Body of pancreas (tissue), 4 donors: ENCODE measurements at regions not wholly inside any gene's neighbourhood (a gene's known extent, or its start where the extent isn't known, plus 50 kb on each side); places are given as distances from the start of the nearest gene placed in this dataset.

Experiments
- ATAC-seq: fragments of 150-250 bp; one replicate; pipeline ENCODE4 v1.9.1; 2016
- DNase-seq, 4 donors: peaks; one replicate each; pipeline ENCODE4 v3.0.0-alpha.2; 2019
- H3K27ac ChIP-seq, 4 donors: fragments of 200-600 bp; sonication (generic); 1 replicate in 3 of 4; 2 replicates in 1 of 4; pipeline versions ENCODE4 v1.5.1 to v1.6.1; 2016 to 2019; ENCODE audit warnings: mild to moderate bottlenecking in 1 of 4, mixed read lengths in 1 of 4, moderate library complexity in 1 of 4
- H3K27me3 ChIP-seq, 2 donors: fragments of 200-600 bp; sonication (generic); one replicate each; pipeline ENCODE4 v1.6.0; 2016; ENCODE audit warnings: mild to moderate bottlenecking in 1 of 2
- H3K36me3 ChIP-seq, 2 donors: fragments of 200-600 bp; sonication (generic); replicated peaks in 1 of 2; 2 replicates each; pipeline ENCODE4 v1.5.1; 2016; ENCODE audit warnings: low read depth in 2 of 2; ENCODE audit not compliant: insufficient read depth in 1 of 2
- H3K4me1 ChIP-seq: fragments of 200-600 bp; sonication (generic); one replicate; pipeline ENCODE4 v1.6.0; 2016
- H3K4me3 ChIP-seq, 2 donors: fragments of 200-600 bp; sonication (generic); 1 replicate in 1 of 2; 2 replicates in 1 of 2; pipeline ENCODE4 v1.5.1; 2016 to 2019
- H3K9me3 ChIP-seq, 3 donors: fragments of 200-600 bp; sonication (generic); 1 replicate in 2 of 3; 2 replicates in 1 of 3; pipeline ENCODE4 v1.5.1; 2016
- CTCF ChIP-seq, 7 experiments: fragments of 450-650 bp in 4 of 7; fragments of 200-600 bp in 3 of 7; sonication (generic) in 3 of 7; IDR thresholded peaks; one replicate each; pipeline ENCODE4 v1.5.1; 2016 to 2019; ENCODE audit warnings: antibody characterized with exemption in 7 of 7
- POLR2A ChIP-seq, 3 donors: fragments of 450-650 bp; IDR thresholded peaks; one replicate each; pipeline ENCODE4 v1.6.1; 2016; ENCODE audit warnings: antibody characterized with exemption in 3 of 3, mild to moderate bottlenecking in 2 of 3
- WGBS, 2 donors: methylation state at CpG; one replicate each; pipeline ENCODE4 v1.1.5; 2017; 5-methylcytosine and 5-hydroxymethylcytosine counted together
- intact Hi-C: fragments of 100-400 bp; cut with DNase I; formaldehyde crosslinking; loops from one replicate; pipeline ENCODE4 v1.15.1; 2023

DNA sequence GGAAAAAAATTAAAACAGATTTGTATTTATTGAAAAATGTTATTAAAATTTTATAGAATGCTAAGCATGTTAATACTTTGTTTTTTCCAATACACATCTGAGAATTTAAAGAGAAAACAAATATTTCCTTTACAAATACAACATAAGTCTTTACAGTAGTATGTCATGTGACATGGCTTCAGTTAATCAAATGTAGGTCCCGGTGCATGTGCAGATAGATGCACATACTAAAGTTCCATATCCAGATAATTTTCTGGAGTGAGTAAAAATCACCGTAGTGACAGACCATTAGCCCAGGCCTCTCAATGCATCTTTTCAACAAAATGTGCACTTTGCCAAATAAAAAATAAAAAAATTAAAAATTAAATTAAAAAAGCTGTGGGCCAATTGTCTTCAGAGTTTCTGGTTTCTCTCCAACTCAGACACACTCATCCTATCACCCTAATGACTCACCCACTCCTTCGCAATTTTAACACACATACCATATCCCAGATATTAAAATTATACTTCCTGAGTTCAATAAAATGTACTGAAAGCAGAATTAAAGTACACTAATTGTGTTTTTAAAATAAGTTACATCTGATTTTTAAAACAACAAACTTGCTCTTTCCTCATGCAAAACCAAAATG lies 508.1 kb downstream of the NR2F1-AS1 start:
- Histone ChIP-seq H3K27me3 (no peaks in the 10 kb centered on the region), H3K4me1 (no peaks in the 10 kb centered on the region), H3K4me3 (no peak overlapping the region), H3K9me3 (no peaks in the 10 kb centered on the region), H3K36me3 (no peaks in the 10 kb centered on the region), H3K27ac (no peak overlapping the region)
- intact Hi-C loops: no loop called here
- TF ChIP-seq CTCF (IDR thresholded peaks at IDR 0.05): no peak
- TF ChIP-seq POLR2A (IDR thresholded peaks at IDR 0.05): no peak
- DNase-seq (no peak), ATAC-seq (no peak)
- 77 to 86% methylated on average over 3 of the region's 3 CpGs for WGBS, 2 donors

- ATAC-seq (no peak), DNase-seq (no peak)
- Histone ChIP-seq H3K4me1 (no peaks in the 10 kb centered on the region), H3K4me3 (no peak overlapping the region), H3K27me3 (no peaks in the 10 kb centered on the region), H3K36me3 (no peaks in the 10 kb centered on the region), H3K9me3 (no peaks in the 10 kb centered on the region), H3K27ac (no peak overlapping the region)
- 58 to 61% methylated on average over 1 of the region's 1 CpG for WGBS, 2 donors
- intact Hi-C loops: no loop called here
- TF ChIP-seq POLR2A (IDR thresholded peaks at IDR 0.05) (no peak), CTCF (IDR thresholded peaks at IDR 0.05) (no peak)
Observed at GRCh38 chr5:93071710-93072109, 509.3 kb downstream of the NR2F1-AS1 start.

GRCh38 chr5:93070938-93071337 lies 510.1 kb downstream of the NR2F1-AS1 start:
- H3K36me3 ChIP-seq: no peaks in the 10 kb centered on the region
- intact Hi-C loops: no loop called here
- H3K27me3 ChIP-seq: no peaks in the 10 kb centered on the region
- 51 to 54% methylated on average over 6 of the region's 6 CpGs for WGBS, 2 donors
- no peak overlapping the region for H3K4me3 ChIP-seq
- H3K9me3 ChIP-seq: no peaks in the 10 kb centered on the region
- no peak for ATAC-seq
- TF ChIP-seq CTCF (IDR thresholded peaks at IDR 0.05) (no peak), POLR2A (IDR thresholded peaks at IDR 0.05) (no peak)
- H3K27ac ChIP-seq: no peak overlapping the region
- no peaks in the 10 kb centered on the region for H3K4me1 ChIP-seq
- no peak for DNase-seq

DNA sequence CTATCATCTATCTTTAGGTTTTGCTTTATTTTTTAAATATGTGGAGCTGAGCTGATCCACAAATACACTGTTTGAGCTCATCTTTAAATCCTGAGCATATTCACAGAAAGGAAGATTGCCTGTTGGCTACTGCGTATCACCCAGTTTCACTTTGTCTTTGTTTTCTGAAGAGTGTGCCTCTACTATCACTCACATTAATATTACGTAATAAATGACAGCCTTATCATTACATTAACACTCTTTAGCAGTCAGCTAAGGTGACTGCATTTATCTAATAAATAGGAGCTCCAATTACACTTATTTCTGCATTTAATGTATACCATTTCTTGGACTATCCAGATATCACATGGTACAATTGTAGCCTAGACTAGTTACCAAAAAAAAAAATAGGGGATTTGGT lies 511.7 kb downstream of the NR2F1-AS1 start:
- Histone ChIP-seq H3K4me1 (no peaks in the 10 kb centered on the region), H3K27me3 (no peaks in the 10 kb centered on the region), H3K27ac (no peak overlapping the region), H3K36me3 (no peaks in the 10 kb centered on the region), H3K4me3 (no peak overlapping the region), H3K9me3 (no peaks in the 10 kb centered on the region)
- 56 to 75% methylated on average over 2 of the region's 2 CpGs for WGBS, 2 donors
- ATAC-seq: no peak
- no peak for TF ChIP-seq CTCF (IDR thresholded peaks at IDR 0.05)
- no peak for TF ChIP-seq POLR2A (IDR thresholded peaks at IDR 0.05)
- intact Hi-C loops: no loop called here
- no peak for DNase-seq

GRCh38 chr5:93062548-93062947 lies 518.5 kb downstream of the NR2F1-AS1 start:
- WGBS, 2 donors: 86 to 91% methylated on average over 1 of the region's 1 CpG
- intact Hi-C loops: no loop called here
- Histone ChIP-seq H3K4me3 (no peak overlapping the region), H3K4me1 (no peaks in the 10 kb centered on the region), H3K9me3 (no peaks in the 10 kb centered on the region), H3K27ac (no peak overlapping the region), H3K27me3 (no peaks in the 10 kb centered on the region), H3K36me3 (no peaks in the 10 kb centered on the region)
- no peak for DNase-seq
- TF ChIP-seq CTCF (IDR thresholded peaks at IDR 0.05): no peak
- no peak for TF ChIP-seq POLR2A (IDR thresholded peaks at IDR 0.05)
- ATAC-seq: no peak
